GM12872 (cell line): ENCODE measurements at regions not wholly inside any gene's neighbourhood (a gene's known extent, or its start where the extent isn't known, plus 50 kb on each side); places are given as distances from the start of the nearest gene placed in this dataset.

Experiments
- TF ChIP-seq, protein P1 (sequence below): IDR thresholded peaks from 3 replicates; pipeline ENCODE4 v1.5.1; 2011; ENCODE audit warnings: low read depth, mild to moderate bottlenecking, low read length, moderate library complexity; ENCODE audit not compliant: insufficient read depth

DNA sequence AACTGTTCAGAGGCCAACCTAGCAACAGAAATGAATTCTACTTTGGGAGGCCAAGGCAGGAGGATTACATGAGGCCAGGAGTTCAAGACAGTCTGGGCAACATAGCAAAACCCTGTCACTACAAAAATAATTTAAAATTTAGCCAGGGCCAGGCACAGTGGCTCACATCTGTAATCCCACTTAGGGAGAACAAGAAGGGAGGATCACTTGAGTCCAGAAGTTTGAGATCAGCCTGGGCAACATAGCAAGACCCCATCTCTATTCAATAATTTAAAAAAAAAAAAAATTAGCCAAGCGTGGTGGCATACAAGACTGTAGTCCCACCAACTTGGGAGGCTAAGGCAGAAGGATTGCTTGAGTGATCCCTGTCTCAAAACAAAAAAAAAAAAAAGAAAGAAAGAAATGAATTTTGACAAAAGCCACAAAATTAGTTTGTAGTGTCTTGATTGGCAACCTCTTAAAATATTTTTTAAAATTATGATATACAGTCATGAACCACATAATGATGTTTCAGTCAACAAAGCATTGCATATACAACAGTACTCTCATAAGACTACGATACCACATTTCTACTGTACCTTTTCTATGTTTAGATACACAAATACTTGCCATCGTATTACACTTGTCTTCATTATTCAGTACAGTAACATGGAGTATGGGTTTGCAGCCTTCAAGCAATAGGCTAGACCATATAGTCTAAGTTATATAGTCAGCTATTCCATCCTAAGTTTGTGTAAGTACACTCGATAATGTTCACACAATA is 130.7 kb downstream of the ZFP36L2 start:
- TF ChIP-seq, protein P1, sequence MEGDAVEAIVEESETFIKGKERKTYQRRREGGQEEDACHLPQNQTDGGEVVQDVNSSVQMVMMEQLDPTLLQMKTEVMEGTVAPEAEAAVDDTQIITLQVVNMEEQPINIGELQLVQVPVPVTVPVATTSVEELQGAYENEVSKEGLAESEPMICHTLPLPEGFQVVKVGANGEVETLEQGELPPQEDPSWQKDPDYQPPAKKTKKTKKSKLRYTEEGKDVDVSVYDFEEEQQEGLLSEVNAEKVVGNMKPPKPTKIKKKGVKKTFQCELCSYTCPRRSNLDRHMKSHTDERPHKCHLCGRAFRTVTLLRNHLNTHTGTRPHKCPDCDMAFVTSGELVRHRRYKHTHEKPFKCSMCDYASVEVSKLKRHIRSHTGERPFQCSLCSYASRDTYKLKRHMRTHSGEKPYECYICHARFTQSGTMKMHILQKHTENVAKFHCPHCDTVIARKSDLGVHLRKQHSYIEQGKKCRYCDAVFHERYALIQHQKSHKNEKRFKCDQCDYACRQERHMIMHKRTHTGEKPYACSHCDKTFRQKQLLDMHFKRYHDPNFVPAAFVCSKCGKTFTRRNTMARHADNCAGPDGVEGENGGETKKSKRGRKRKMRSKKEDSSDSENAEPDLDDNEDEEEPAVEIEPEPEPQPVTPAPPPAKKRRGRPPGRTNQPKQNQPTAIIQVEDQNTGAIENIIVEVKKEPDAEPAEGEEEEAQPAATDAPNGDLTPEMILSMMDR, result no peak

DNA sequence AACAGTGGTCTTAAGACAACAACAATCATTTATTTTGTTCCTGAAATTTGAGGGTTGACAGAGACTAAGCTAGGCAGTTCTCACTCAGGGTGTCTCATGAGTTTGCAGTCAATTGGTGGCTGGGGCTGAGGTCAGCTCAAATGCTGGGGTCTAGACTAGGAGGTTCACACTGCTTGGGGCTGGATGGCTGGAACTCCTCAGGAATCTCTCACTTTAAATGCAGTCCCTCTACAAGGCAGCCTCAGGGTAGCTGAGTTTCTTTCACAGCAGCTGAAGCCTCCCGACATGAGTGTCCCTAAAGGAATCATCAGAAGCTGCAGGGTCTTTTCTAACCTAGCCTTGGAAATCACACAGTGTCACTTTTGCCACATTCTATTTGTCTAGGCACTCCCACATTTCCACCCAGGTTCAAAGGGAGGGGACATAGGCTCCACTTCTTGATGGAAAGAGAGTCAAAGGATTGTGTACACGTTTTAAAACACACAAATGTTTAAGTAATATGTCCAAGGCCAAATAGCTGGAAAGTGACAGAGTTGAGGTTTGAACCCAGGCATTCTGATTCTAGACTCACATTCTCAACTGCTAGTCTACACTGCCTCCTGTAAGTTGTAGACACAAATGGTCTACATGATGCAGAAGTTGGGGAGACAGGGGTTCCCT is 133.8 kb downstream of the ZFP36L2 start:
- TF ChIP-seq, protein P1, result no peak

DNA sequence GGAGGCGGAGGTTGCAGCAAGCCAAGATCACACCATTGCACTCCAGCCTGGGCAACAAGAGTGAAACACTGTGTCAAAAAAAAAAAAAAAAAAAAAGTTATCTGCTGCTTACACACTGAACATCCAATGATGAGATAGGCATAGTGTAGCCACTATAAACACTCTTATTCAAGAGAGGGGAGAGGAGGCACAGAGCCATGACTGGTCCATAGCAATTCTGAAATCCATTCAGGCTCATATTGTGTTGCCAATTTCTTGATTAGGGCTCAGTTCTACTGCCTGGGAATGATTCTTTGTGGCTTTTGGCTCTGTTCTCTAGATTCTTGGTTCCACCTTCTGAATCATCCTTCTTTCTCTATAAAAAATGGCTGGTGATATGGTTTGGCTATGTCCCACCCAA is 136.1 kb downstream of the ZFP36L2 start:
- TF ChIP-seq, protein P1, result no peak

DNA sequence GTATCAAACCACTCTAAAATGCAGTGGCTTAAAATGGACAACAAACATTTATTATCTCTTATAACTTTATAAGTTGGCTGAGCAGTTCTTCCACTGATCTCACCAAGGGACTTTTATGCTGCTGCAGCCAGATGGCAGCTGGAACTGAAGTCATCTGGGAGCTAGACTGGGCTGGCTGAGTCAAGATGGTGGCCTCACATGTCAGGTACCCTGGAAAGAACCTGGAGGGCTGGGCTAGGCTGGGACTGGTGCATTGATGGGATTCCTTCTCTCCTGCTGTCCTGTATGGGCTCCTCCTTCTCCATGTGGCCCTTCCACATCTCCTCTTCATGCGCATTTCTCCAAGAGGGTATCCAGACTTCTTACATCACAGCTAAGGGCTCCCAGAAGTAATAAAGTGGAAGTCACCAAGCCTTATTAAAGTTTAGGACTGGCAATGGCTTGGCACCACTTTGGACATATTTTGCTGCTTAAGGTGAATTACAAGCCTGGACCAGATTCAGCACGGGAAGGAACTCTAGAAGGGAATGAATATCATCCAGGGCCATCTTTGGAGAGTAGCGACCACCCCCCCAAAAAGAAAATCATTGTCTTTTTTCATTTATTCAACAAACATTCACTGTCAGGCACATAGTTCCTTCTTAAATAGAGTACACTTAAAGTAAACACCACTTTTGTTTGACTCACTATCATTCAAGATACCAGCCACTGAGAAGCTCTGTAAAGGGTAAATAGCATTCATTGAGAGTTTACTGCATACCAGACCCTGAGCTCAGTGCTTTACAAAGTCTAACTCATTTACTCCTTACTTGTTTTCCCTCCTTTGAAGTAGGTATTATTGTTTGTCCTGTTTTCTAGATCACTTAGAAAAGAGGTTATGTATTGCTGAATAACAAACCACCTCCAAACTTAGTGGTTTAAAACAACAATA is 138.0 kb downstream of the ZFP36L2 start:
- TF ChIP-seq, protein P1, result no peak

DNA sequence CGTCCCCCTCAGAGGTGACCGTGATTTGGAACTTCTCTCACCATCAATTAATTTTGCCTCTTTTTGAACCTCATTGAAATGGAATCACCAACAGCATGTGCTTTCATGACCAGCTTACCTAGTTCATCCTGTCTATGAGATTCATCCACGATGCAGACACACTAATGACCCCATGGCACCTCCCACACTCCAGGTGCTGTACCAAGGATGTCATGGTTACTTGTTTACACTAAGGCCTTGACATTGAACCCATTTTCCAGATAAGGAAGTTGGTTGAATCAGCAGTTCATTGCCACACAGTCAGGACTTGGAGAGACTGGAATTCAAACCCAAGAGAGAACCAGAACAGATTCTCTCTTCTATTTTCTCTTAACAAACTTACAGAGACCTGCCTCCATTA is 139.0 kb downstream of the ZFP36L2 start:
- TF ChIP-seq, protein P1, result no peak

DNA sequence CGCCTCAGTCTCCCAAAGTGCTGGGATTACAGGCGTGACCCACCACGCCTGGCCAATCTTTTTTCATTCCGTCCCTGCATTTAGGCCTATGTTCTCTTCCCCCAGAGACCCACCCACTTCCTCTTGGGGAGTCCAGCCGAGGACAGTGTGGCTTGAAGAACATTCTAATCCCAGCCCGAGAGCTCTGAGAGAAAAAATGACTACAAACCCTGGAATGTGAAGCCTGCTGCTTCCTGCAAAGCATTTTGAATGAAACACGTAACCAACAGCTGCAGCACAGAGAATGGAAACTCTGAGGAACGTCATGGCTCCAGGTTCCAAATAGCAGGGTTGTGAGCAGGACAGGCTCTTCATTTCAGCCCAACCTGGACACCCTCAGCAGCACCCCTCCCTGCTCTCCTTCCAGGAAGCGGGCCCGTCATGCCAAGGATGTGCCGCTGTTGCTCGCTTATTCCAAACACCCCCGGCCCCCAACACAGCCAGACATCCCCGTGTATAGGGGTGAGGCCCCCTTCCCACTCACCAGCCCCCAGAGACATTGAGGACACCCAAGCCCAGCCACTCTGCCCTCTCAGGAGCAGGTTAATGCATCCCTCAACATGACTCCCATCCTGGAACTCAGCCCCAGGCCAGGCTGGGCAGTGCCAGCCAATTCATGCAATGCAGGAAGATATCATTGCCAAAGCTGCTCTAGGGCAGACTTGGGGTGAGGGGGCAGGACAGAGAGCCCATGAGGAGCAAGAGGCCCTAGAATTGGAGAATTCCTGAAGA is 139.8 kb downstream of the ZFP36L2 start:
- TF ChIP-seq, protein P1, result no peak

DNA sequence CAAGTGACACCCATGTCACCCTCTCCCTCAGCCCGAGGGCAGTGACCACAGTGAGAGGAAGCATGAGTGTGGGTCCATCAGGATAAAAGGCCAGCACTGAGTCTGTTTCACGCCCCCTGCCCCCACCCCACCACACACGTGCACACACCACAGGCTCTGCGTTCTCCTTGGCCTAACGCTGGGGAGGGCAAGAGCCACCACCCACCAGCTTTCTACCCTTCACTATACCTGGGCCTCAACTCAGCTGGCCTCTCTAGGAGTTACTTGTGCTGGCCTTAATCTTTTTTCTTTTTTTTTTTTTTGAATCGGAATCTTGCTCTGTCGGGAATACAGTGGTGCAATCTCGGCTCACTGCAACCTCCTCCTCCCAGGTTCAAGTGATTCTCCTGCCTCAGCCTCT is 140.5 kb downstream of the ZFP36L2 start:
- TF ChIP-seq, protein P1, result no peak
